SK-N-MC (cell line): ENCODE measurements at regions not wholly inside any gene's neighbourhood (a gene's known extent, or its start where the extent isn't known, plus 50 kb on each side); places are given as distances from the start of the nearest gene placed in this dataset.

Experiments used
- EZH2 ChIP-seq: fragments of 200-600 bp; sonication (generic); IDR thresholded peaks from one replicate; pipeline ENCODE4 v1.6.1; 2017; ENCODE audit warnings: antibody characterized with exemption
- FOXP2 ChIP-seq: optimal IDR thresholded peaks from 2 replicates; pipeline ENCODE3; 2011; ENCODE audit warnings: mild to moderate bottlenecking, moderate library complexity; ENCODE audit not compliant: insufficient read depth; ENCODE audit errors: extremely low read length, control extremely low read depth
- POLR2AphosphoS5 ChIP-seq: IDR thresholded peaks from 2 replicates; pipeline ENCODE4 v1.6.1; 2012; ENCODE audit warnings: mild to moderate bottlenecking, low read depth, low read length, borderline replicate concordance

DNA sequence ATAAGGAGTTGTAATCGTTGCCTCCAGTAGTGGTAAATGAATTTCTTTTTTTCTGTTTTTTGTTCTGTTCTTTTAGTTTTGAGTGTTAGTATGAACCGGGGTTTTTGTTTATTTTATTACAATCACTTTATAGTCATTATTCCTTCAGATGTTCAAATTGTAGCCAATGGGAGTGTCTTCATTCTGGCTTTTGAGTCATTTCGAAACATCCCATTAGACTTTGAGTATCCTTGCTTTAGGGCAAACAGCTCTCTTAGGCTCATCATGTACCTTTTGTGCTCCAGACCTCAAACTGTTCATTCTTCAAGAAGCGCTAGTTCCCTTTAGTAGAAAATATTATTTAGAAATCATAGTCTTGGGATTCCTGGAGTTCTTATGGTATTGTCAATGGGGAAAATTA, 54.2 kb upstream of the PAX3 start:
- TF ChIP-seq POLR2AphosphoS5 (no peak), EZH2 (no peak), FOXP2 (no peak)
